Right lobe of liver (tissue), 4 donors: ENCODE measurements at regions not wholly inside any gene's neighbourhood (a gene's known extent, or its start where the extent isn't known, plus 50 kb on each side); places are given as distances from the start of the nearest gene placed in this dataset.
"Not testable (repeated sequence)": the region's sequence is repeated elsewhere in the genome, so short reads cannot be mapped to it uniquely, and the experiment has no call there.

Source experiments
- CTCF ChIP-seq, 4 donors: fragments of 200-600 bp in 3 of 4; fragments of 450-650 bp in 1 of 4; IDR thresholded peaks; one replicate each; pipeline versions ENCODE4 v1.5.1 to v1.8.0; 2016 to 2022; ENCODE audit warnings: antibody characterized with exemption in 4 of 4, mild to moderate bottlenecking in 2 of 4
- POLR2A ChIP-seq: fragments of 450-650 bp; IDR thresholded peaks from one replicate; pipeline ENCODE4 v1.6.1; 2017; ENCODE audit warnings: antibody characterized with exemption, mild to moderate bottlenecking
- donor health status: DM: no; HTN: no; CAD: no.
- donor health status: DM: no; HTN: no; CAD: no.
- donor health status: DM: no; HTN: yes; CAD: no.

- not testable (repeated sequence) for TF ChIP-seq CTCF (IDR thresholded peaks at IDR 0.05); POLR2A
Observed at GRCh38 chr9:89953263-89953662, 348.5 kb downstream of the GADD45G start.
